Kasumi-1 (cell line): ENCODE measurements at regions not wholly inside any gene's neighbourhood (a gene's known extent, or its start where the extent isn't known, plus 50 kb on each side); places are given as distances from the start of the nearest gene placed in this dataset.
"Not testable (repeated sequence)": the region's sequence is repeated elsewhere in the genome, so short reads cannot be mapped to it uniquely, and the experiment has no call there.

ENCODE experiments used
- DNase-seq, 2 experiments: peaks; one replicate each; lab custom pipeline; 2025; lab: John Stamatoyannopoulos, UW

DNA sequence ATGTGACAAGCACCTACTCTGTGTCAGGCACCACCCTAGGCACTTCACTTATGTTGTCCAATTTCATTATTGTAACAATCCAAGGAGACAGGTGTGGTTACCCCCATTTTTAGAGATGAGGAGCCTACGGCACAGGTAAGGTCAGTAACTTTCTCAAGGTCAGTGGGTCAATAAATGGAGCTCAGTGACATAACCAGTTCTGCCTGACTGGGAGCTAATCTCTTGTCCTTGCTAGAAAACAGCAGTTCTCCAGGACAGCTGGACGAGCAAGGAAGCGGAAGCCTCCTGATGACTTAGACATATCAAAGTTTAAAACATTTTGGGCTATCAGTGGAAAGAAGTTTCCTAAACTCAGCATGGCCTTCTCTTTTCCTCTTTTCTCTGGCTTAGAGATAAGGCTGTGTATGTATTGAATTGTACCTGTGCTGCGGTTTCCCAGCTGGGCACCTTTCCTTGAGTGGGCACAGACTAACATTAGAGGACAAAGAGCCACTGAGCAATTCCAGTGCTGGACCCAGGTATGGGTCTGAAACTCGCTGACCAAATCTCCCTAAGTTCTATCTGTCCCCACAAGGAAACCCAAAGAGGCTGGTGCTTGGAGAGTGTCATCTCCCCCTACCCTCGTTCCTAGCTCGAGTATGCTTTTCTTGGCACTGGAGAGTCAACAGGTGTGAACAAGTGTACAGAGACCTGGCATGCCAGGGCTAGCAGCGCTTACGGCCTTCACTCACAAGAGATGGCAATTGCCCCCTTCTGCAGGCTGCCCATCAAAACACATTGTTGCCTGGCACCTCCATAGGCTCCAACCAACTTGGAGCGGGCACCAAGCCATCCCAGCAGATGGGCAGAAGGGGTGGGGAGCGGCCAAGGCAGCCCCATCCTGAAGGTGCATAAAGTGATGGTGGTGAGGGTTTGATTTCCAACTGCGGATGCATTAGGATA lies 456.1 kb upstream of the PROX1 start:
- no peak for DNase-seq

DNA sequence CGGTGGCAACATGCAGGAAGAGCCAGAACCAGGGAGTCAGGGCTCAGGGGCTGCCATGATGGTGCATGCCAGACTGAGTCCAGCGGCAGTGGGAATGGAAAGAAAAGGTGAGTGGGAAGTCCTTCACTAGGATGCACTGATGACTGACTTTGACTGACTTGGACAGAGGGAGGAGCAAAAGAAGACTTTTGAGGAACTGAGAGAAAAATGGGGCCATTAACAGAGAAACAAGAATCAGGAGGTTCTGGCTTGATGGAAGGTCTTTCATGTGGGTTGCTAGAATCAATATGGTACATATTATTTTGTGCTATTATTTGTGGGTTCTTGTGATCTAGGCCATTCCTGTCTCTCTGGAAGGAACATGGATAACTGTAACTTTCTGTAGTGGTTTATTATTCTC lies 454.6 kb upstream of the PROX1 start:
- DNase-seq = no peak

DNA sequence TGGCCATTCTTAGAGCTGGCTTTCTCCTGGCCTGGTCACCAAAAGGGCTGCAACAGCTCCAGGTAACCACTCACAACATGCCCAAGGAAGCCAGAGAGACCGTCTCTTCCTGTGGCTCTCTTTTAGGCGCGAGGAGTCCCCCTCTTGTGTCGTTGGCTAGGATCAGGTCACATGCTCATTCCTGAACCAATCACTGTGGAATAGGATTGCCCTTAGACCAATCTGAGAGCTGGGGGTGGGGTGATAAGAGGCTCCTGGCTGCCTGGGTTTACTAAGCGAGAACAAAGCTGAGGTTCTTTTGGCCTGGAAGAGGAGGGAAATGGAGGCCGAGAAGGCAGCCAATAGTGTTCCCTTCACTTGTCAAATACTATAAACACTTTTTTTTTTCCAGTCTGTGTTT lies 452.1 kb upstream of the PROX1 start:
- DNase-seq = no peak

DNA sequence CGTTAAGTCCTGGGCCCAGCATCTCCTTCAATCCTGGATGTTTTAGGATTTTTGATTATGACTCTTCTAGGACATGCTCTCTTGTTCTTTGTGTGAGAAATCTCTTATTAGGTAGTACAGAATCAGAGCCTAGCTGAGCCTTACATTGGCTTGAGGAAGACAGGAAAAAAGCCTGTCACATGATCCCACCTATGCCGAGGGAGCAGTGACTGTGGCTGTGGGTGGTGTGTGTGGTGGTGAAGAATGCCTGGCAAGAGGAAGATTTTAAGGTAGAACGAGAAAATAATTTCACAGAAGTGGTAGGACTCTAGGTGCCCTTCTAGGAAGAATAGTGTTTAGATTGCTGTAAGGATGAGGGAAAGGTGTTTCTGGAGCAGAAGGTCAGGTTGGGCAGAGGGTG lies 449.5 kb upstream of the PROX1 start:
- no peak for DNase-seq

DNA sequence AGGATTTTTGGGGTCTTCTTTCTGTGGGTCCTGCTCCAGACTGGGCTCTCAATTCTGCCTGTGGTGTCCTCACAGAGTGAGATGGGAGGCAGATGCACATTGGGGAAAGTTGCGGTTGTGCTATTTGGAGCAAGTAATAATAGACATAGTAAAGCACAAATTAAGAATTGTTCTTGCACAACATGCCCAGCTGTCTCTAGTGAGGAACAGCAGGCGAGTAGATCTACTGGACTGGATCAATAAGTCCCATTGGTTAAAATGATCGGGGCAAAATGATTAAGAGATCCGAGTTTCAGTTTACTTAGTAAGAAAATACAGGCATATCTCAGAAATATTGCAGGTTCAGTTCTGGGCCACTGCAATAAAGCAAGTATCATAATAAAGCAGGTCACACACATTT lies 448.3 kb upstream of the PROX1 start:
- DNase-seq = no peak

DNA sequence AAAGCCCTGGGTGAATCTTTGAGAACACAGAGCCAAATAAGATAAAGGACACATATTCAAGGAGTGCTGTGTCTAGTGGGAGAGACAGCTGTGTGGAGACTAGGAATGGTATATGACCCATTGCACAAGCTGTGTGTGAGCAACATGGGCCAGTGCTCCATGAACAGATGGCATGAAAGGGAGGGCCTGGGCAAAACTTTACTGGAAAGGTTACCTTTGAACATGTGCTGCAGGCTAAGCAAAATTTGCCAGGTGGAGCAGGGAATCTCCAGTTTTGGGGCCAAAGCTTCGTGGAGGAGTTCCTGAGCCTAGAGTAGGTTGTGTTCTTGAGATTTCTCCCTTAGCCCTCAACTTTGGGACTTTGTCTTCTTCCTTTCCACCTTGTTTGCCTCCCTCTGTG lies 446.1 kb upstream of the PROX1 start:
- DNase-seq = no peak

DNA sequence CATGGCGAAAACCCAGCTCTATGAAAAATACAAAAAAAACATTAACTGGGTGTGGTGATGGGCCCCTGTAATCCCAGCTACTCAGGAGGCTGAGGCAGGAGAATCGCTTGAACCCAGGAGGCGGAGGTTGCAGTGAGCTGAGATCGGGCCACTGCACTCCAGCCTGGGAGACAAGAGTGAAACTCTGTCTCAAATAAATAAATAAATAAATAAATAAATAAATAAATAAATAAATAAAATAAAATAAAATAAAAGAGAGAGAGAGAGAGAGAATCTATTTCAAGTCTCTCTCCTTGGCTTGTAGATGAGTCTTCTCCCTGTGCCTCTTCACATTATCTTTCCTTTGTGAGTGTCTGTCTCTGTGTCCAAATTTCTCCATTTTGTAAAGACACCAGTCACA lies 442.6 kb upstream of the PROX1 start:
- DNase-seq = not testable (repeated sequence)

DNA sequence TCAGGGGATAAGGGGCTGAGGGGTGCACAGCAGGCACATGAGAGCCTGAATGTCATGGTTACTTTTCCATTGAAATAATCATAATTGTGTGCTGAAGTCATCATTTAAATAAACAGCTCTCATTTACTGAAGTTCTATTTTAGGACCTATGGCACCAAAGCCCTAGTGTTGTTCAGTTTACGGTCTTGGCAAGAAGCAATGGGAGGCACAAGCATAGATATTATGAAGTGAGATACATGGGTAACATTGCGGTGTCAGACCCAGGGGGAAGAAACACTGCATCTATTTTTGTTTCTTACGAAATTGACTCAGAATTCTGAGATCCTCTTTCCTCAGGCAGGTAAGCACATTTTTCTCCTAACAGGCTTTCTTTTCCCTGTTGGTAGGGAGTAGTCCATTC lies 437.8 kb upstream of the PROX1 start:
- DNase-seq = no peak

DNA sequence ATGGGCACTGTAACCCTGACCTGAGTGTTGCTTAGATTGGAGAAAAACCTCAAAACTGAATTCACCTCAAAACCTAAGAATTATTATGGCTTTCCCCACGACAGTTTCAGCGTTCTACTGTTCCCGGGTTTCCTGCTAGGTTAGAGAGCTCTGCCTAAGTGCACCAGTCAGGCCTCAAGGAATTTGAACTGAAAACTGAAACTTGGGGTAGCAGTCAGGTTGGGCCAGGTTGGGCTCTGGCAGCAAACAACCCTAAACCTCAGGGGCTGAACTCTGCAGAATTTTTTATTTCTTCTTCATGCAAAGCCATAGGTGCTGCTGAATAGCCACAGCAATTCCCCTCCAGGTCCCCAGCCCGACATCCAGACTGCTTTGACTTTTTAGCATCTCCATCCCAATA lies 437.0 kb upstream of the PROX1 start:
- DNase-seq = no peak

DNA sequence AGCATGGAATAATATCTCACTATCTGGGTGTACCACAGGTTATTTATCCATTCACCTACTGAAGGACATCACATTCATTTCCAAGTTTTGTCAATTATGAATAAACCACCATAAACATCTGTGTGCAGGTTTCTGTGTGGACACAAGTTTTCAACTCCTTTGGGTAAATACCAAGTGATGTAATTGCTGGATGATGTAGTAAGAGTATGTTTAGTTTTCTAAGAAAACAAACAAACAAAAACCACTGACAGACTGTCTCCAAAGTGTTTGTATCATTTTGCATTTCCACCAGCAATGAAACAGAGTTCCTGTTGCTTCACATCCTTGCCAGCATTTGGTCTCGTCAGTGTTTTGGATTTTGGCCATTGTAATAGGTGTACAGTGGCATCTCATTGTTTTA lies 435.7 kb upstream of the PROX1 start:
- DNase-seq = no peak

DNA sequence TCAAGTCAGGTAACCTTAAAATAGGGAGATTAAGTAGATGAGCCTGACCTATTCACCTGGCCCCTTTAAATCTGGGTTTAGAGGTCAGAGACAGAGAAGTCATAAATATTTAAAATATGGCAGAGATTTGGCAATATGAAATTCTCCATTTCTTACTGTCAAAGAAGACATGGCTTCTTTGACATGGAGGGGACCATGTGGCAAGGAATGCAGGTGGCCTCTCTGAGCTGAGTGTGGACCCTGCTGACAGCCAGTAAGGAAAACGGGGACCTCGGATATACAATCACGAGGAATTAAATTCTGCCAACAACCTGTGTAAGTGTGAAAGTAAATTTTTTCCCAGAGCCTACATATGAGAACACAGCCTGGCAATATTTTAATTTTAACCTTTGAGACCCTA lies 427.5 kb upstream of the PROX1 start:
- DNase-seq = no peak

DNA sequence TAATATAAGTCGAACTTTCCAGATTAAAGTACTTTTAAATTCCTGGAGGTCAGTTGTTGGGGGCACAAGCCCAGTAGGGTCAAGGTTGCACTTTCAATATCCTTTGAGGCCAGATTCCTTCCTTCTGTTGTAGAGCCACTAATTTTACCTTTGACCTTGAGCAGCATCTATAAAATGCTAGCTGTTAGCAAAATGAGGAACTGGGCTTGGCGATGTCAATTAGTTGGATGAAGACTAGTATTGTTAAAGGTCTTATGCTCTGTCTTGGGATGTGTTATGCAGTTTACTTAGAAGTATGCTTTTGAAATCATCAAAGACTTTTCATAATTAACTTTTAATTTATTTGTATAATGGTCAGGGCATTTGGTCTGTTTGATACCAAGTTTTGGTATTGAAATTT lies 425.9 kb upstream of the PROX1 start:
- no peak for DNase-seq

DNA sequence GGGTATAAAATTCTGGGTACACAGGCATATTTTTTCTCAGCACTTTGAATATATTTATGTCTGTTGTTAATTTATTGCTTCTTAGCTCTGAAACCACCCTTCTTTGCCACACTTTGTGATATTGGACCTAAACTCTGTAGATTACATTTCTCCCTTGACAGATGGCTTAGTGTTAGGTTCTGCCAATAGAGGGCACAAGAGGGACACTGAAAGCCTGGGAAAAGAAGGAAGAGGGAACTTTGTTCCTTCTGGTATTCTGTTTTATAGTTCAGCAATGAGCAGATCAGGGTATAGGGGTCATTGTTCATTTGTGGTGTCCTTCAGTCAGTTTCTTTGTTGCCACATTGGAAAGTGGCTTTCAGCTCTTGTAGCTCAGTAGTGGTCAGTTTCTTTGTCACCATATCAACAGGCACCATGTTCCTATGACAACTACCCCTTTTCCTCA lies 423.5 kb upstream of the PROX1 start:
- DNase-seq = peak; percentile 30 to 47

DNA sequence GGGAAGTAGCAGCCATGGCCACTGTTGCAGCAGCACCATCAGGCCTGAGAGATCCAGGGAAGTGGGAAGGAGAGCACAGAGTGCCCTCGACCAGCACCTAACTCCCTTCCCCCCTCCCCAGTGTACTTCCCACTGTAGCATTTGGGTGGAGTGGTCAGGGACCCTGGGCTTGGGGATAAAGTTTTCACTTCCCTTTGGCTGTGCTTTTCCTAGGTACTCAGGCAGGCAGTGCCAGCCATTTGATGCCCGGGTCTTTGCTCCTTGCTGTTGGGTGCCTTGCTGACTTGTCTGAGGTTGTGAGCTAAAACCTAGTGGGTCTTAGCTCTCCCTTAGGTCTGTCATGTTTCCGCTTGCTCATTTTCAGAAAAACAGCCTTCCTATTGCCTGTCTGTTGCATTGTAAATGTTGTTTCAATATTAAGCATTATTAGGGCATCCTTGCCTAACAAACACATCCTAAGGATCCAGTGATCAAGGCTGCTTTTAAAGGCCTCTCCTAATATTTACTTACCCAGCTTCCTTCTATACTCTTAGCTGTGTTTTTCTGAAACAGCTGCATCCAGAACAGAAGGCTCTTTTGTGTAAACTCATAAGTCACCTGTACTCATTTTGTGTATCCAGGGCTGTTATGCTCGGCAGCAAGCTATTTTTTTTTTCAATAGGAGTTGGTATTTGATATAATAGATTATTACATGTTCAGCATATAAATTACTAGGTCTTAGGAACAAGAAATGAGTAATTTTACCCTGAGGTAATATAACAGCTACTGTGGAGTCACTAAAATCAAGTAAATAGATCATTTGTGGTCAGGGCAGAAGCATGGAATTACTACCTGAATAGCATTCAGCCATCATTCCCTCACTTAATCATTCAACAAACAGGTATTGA lies 418.6 kb upstream of the PROX1 start:
- DNase-seq = no peak

DNA sequence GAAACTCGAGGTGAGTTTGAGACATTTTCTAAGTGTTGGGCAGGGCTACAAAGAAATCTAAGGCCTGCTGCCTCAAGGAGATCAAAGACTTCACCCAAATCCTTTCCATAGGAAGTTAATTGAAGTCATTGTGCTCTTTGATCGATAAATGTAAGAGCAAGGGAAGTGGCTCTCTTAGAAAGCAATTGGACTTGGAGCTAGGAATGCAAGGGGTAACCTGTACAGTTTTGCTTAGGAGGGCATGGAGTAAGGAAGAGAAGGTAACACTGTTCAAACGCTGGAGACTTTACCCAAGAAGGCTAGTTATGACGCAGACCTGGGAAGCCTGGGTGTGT lies 418.0 kb upstream of the PROX1 start:
- no peak for DNase-seq

DNA sequence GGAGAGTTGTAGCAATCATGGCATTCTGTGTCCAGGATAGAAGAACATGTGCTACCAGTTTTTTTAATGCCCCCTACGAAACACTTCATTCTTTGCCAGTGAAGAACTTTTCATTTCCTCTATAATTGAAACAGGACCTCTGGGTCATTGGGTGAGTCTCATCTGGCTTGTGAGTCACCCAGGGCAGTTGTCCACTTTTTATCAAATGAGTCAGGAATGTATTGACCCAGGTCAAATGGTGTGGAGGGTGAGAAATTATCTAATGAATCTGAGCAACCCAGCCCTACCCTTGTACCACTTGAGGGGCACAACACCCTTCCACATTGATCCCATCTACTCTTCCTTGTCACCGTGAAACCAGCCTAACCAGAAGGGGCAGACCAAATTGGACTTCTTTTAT lies 417.3 kb upstream of the PROX1 start:
- no peak for DNase-seq

DNA sequence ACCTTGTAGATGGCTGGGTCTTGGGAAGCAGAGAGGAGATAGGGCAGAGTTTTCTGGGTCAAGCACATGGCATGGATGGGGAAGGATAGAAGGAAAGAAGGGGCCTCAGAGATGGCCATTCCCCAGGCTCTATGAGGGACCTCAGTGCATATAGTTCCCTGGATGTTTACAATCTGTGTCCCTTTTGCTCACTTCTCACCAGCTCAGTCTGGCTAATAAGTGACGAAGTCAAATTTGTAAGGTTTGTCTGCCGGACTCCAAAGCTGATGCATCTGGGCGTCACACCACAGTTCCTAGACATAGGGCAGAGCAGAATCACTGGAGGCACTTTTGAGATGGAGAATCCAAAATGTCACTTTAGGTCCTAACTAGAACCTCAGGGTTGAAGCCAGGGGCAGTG lies 416.4 kb upstream of the PROX1 start:
- no peak for DNase-seq

DNA sequence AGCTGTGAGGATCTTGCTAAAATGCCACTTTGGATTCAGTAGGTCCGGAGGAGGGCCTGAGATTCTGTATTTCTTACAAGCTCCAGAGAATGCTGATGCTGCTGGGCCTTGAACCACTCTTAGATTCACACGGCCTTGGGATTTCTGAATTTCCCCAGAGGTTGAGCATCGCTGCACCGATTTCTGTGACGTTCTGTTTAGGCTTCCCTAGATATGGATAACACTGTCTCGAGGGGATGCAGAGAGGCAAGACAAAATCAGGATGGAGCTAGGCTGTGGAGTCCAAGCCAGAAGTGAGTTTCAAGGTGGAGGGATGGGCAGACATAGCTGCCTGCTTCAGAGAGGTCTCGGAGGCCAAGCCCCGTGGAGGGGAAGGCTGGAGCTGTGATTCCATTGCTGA lies 415.9 kb upstream of the PROX1 start:
- DNase-seq = no peak

DNA sequence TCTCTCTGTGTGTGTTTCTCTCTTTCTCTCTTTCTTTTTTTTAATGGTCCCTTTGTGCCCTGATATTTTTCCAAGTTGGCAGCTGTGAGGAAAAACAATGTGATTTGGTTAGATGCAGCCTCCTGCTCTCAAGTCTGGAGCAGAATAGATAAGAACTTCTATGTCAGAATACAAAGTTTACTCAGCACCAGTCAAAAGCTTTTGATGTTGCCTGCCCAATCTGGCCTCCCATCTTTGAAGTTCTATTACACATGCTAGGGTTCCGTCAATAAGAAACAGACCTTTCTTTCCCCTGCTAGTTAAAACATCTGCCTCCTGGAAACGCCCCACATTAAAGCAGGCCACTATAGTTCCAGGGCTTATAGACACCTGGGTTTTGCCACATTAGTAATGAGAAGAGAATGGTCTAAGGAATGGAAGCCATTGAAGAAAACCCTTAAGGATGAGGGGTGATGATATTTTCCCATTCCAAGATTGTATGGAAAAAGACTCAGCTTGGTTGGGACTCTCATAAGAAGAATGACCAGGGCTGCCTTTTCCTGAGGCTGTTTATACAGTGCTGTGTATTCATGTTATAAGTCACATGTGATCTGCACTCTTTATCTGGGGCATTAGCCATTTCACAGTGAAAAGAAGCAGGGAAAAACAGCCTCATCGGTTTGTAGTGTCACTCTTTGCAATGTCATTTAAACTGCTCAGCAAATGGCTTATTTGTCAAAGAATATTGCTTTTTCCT lies 414.7 kb upstream of the PROX1 start:
- DNase-seq = no peak

DNA sequence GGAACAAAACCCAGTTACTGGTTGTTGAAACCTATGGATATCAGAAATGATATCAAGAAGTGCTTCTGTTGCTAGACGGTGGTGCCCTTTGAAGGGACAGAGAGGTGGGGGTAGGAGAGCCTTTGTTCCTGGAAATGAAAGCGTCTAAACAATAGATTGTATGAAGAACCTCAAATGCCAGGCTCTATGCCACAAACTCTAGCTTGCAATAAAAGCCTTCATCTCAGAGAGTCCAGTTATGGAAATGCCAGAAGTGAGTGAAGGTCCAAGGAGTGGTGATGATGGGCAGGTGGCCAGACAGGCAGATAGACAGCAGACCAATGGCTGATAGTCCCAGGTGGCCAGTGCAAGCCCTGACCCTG lies 414.1 kb upstream of the PROX1 start:
- no peak for DNase-seq

DNA sequence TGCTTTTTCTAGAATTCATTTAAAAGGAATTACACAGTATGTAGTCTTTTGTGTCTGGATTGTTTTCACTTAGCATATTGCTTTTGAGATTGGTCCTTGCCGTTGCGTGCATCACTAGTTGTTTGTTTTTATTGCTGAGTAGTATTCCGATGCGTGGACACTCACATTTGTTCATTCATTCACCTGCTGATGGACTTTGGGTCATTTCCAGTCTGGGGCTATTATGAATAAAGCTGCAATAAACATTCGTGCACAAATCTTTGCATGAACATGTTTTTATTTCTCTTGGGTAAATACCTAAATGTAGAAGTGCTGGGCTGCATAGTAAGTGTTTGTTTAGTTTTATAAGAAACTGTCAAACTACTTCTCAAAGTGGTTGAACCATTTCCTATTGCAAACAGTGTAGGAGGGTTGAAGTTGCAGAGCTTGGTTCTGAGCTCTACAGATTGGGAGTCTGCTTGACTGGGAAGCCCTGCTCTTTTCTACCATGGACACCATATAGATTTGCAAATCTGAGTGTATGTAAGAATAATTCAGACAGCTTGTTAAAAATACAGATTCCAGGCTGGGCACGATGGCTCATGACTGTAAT lies 404.7 kb upstream of the PROX1 start:
- DNase-seq = no peak

DNA sequence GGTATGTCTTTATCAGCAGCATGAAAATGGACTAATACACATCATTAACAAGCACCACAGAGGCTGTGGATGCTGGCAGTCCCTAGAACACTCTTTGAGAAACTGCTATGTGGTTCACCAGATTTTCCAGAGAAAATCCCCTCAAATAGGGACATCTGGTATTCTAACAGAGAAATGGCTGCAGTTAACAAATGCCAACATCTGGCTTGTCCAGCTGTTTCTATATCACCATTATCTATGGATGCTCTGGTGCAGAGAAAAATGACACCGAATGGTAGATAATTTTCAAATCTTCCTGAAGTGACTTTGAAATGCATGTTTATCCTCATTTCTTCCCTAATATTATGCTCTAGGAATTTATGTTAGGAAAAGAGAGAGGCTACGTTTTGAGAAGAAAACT lies 403.5 kb upstream of the PROX1 start:
- DNase-seq = no peak
